Central memory CD4-positive, alpha-beta T cell (primary cell): ENCODE measurements at regions not wholly inside any gene's neighbourhood (a gene's known extent, or its start where the extent isn't known, plus 50 kb on each side); places are given as distances from the start of the nearest gene placed in this dataset.

Experiments used
- DNase-seq: peaks from one replicate; pipeline ENCODE4 v3.0.0; 2022

GRCh38 chr3:17974206-17974841, 231.9 kb upstream of the TBC1D5 start:
- no peak for DNase-seq

DNA sequence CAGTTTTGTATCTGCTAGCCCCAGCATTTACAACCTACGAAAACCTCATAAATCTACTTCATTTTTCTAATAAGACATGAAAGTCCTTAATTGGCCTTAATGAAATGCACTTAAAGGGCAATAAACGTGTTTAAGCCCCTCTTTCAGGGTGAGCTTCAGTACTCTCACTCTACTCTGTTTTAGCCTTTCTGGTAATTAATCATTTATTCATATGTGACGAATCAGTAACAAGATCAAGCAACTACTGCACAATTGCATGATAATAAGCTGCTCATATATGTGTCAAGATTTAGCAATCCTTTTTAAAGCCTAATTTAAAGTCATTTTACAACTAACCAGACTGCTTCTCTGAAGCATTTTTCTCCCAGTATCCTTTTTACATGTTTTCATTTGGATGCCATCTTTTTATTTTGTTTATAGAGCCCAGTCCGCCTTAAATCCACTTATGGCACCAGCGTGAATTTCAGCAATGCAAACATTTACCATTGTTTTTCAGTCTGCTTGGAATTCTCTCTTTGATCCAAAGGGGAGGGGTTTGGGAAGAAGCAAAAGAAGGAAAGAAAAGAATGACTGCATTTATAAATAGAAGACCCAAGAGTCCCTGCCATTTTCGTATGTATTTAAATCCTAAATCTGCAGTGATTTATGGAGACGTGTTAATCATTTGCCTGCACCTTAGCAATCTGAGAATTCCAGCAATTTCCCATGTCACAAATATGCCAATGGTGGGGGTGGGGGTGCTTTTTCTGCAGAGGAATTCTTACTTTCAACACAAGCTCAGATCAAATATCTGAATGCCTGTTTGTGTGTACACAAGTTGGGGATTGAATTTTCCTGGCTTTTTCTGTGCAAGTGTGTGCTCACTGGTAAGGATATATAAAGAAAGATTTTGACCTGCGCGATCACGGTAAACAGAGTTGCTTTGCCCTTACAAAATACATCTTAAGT, 230.8 kb upstream of the TBC1D5 start:
- DNase-seq = no peak

DNA sequence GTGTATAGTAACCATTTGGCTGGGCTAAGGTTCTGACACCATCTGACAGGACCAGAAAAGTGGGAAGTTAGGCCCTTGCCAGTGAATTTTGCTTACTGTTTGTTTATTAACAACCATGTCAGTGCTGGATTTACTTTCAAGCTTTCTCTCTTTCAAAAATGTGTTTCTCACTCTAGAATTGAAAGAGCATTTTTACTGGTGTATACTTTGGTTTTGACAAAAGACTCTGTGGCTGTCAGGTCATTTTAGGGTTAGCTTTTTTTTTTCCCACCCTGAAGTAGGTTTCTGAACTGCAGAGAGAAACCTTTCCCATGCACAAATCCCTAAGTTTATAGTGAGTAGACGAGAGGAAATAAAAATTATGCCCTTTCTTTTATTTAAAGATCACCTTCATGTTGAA, 230.0 kb upstream of the TBC1D5 start:
- DNase-seq = no peak

DNA sequence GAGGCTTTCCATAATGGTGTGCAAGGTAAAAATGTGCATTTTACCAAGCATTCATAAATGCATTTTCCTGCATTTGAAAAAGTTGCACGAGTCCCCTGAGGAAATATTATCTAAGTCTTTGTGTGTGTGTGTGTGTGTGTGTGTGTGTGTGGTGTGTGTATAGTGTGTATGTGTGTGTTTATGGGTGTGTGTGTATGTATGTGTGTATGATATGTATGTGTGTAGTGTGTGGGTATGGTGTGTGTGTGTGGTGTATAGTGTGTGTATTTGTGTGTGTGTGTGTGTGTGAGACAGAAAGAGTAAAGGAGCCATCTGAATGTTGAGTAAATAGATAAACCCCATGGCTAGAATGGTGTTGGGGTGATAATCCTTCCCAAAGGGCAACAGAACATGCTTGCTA, 229.6 kb upstream of the TBC1D5 start:
- no peak for DNase-seq

GRCh38 chr3:17969985-17970568, 227.6 kb upstream of the TBC1D5 start:
- DNase-seq = no peak

DNA sequence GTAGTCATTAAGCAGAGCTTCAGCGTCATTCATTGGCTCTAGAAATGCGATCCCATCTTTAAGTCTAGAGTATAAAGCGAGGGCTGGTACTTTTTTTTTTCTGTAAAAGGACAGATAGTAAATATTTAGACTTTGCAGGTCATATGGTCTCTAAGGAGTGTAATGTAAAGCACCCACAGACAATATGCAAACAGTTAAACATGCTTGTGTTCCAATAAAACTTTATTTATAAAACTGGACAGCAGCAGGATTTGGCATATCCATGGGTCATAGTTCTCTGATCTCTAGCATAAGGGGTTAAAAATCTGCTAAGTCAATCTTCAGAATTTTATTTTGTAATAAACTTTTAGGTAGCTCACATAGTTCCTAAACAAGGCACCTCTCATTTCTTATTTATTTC, 226.8 kb upstream of the TBC1D5 start:
- no peak for DNase-seq

DNA sequence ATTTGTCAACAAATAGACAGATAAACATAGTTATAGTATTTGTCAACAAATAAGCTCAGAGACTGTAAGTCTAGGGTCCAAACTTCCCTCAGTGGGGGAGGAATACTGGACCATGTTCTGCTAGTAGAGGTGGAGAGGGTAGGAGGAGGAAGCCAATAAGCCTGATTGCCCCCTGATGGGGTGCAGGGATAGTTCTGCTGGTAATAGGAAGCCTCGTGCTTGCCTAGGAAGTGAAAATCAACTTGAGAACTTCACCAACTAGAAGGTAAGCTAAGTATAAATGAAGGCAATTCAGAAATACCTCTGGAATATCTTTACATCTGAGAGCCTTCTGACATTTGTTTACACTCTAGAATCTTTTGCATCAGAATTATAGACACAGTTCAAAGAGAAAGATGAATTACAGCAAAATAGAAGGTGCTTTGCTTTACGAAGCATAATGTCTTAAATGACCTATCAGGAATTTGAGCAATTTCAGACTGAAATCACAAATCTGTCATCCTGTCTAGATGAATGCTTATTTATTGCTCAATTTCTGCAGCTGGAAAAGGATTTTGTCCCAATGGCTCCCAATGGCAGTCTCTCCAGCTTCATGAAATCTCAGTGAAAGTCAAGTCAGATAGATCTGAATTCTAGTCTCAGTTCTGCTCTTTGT, 225.6 kb upstream of the TBC1D5 start:
- DNase-seq = no peak

DNA sequence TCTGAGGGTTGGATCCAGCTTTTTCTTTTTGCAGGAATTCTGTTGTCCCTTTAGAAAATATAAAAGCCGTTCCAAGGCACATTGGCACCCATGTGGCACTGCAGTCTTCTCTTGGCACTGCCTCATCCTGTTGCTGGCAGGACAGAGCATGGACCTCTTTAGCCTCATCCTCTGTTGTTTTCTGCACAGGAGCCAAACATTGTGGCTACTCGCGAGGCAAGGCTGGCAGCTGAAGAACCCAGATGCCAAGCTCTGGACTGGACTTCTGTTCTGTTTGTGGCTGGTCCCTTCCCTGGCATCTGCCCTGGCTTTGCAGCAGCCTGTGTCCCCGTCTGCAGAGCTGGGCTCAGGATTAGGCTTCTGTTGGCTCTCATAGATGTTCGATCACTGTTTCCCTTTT, 224.7 kb upstream of the TBC1D5 start:
- DNase-seq = no peak

GRCh38 chr3:17965331-17965730, 222.9 kb upstream of the TBC1D5 start:
- DNase-seq = no peak

DNA sequence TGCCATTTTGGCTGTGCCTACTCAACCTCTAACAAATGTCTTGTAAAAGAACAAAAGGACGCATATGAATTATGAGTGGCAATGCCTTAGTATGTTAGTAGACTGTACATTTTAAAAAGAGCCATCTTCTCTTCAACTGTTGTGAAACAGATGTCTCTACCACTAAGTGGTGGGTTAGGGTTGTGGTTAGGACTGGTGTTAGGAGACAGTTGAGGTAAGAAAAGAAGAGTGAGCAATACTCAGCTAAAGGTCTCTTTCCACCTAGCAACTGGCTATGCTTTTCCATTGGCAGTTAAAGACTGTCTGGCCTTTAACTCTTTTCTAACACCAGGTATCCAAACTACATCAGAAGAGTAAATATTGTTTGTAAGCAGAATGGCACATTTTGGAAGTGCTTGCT, 221.7 kb upstream of the TBC1D5 start:
- no peak for DNase-seq

DNA sequence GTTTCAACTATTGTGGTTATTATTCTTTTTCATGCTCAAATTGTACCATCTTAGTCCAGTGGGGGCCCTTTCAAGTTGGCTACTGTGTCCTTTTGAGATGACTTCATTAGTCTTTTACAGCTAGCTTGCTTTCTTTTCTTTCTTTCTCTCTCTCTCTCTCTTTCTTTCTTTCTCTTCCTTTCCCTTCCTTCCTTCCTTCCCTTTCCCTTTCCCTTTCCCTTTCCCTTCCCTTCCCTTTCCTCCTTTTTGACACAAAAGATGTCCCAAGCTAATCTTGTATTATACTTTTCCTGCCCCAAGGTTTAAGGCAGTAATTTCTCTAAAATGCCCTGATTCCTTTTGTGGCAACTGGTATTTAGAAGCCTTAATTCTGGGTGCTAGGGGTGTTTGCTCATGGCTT, 213.0 kb upstream of the TBC1D5 start:
- no peak for DNase-seq

DNA sequence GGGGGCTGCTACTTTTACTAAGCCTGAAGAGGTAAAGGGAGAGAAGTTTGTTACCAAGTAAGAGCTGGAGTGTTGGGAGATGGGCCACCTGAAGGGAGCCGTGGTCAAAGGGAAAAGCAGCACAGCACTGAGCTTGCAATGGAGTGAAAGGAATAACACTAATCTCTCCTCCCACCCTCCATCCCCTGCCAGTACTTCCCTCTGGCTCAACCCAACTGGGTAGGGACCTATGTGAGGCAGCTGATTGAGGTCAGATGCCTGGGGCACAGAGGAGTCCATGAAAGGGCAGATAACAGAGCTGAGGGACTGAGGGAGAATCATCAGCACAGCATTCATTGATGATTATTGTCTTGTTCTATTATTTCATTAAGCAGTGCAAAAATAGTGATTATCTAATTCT, 212.4 kb upstream of the TBC1D5 start:
- DNase-seq = no peak

DNA sequence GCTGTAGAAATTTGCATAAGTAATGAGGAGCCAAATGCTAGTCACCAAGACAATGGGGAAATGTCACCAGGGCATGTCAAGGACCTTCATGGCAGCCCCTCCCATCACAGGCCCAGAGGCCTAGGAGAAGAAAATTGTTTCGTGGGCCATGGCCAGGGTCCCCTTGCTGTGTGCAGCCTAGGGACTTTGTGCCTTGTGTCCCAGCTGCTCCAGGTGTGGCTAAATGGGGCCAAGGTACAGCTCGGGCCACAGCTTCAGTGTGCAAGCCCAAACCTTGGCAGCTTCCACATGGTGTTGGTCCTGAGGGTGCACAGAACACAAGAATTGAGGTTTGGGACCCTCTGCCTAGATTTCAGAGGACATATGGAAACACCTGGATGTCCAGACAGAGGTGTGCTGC, 208.8 kb upstream of the TBC1D5 start:
- no peak for DNase-seq

DNA sequence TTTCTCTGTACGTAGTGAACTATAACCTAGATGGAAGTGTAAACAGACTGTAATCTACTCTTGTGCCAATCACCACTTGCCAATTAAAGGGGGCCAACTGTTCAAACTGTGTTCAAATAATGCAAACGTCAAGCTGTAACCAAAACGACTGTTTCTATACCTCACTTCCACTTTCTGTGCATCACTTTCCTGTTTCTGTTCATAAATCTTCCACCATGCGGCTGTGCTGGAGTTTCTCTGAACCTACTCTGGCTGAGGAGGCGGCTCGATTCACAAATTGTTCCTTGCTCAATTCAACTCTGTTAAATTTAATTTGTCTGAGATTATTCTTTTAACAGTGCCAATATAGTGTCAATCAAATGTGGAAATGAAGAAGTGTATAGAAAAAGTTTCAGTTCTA, 206.7 kb upstream of the TBC1D5 start:
- DNase-seq = no peak

- no peak for DNase-seq
Observed at GRCh38 chr3:17947833-17948232, 205.4 kb upstream of the TBC1D5 start.

GRCh38 chr3:17946619-17947018, 204.2 kb upstream of the TBC1D5 start:
- DNase-seq = no peak

DNA sequence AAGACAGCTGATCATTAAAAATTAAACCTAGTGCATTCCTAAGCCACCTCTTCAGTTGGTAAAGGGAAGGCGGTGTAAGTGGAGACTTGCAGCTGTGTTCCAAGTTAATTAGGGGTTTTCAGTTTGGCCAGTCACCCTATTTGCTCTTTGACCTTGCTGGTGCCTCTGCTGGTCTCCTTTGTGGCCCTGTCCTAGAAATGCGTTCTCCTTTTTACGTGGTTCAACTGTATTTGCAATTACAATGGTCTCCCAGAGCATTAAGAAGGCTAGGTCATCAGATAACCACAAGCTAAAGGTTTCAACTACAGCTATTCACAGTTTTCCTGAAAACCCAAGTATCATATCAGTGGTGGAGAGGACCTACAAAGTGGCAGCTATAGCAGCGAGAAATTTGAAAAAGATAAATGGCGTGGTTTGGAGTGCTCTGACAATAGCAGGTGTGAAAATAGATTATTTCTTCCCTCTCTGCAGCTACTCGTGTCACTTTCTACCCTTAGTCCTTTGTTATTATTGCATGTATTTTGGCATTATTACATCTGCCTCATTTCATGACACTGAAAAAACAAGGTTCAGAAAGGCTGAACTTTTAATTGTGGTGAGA, 203.5 kb upstream of the TBC1D5 start:
- DNase-seq = no peak

DNA sequence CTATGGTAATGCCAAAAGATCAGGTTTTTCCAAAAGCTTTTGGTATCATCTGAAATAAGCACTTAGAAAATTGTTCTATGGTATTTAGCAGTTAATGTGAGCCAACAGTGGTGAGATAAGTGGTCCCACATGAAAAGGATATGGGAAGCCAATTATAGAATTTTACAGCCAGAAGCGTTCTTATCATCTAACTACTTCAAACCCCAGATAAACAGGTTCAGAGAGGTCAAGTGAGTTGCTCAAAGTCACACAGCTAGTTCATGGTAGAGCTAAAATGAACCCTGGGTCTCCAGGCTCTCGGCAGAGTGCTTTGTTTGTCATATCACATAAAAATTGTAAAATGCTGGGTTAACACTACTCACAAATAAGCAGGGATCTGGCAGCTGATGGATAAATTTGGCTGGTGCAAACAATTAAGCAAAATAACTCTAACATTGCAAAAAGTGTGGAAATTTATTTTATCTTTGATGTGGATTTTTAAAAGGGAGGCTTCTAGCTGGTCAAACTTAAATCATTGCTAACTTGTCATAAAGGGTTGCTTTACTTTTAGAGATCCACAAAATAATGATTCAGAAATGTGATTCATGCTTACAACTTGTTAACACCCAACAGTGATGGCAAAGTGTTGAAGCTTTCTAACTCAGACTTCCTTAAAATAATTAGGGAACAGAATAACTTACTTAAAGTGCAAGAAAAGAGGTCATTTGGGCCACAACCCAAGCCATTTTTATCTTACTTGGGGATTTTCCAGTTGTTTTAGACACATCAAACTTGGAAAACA, 202.8 kb upstream of the TBC1D5 start:
- DNase-seq = no peak

DNA sequence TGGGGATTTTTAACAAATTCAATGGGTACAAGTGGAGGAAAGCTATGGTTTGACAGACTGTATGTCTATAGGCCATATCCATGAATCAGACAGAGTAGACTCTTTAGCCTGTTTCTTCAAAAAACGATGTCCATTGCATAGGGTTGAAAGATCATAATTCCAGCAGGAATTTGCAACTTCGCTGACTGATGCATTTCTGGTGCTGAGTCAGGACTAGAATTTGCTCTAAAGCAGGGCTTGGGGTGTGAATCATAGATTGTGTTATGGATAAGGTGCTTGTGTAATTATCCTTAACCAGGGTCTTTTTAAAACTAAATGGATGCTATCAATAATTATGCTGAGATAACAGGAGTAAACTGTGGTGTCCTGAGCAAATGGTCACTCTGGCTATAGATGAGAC, 200.4 kb upstream of the TBC1D5 start:
- DNase-seq = no peak

GRCh38 chr3:17941766-17942165, 199.3 kb upstream of the TBC1D5 start:
- DNase-seq = no peak

DNA sequence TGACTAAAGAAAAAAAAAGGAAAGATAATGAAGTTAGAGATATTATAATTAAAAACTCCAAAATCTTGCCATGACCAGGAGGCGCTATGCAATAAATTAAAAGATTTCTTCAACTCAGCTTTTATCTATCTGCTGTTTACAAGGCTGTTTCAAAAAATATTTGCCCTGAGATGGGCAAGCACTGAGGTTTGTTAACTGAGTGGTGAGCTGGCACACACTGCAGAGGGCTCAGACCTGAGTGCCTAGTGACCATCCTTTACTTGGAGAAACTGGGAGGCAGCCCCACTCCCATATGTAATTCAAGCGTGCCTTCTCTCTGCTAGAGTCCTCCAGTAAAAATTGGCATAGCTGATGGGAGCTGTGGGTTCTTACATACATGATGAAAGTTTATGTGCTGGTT, 198.7 kb upstream of the TBC1D5 start:
- DNase-seq = no peak

DNA sequence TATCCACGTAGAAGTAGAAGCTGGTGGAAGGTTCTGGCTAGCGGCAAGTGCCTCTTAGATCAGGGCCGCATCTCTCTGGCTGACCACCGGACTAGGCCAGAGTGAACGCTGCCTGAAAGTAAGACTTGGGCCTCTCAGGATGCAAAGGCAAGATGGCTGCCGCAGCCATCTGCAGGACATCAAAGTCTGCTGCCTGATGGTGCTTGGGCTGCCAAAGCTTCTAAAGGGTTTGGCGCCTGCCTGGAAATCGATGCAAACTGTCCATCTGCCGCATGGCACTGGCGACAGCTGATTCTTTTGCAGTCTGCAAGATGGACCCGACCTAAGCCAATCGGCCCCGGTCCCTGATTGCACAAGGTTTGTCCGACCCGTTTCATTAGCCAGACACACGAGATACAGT, 196.7 kb upstream of the TBC1D5 start:
- no peak for DNase-seq
